ENCODE measurements at regions not wholly inside any gene's neighbourhood (a gene's known extent, or its start where the extent isn't known, plus 50 kb on each side); places are given as distances from the start of the nearest gene placed in this dataset.
"Not testable (repeated sequence)": the region's sequence is repeated elsewhere in the genome, so short reads cannot be mapped to it uniquely, and the experiment has no call there.

DNA sequence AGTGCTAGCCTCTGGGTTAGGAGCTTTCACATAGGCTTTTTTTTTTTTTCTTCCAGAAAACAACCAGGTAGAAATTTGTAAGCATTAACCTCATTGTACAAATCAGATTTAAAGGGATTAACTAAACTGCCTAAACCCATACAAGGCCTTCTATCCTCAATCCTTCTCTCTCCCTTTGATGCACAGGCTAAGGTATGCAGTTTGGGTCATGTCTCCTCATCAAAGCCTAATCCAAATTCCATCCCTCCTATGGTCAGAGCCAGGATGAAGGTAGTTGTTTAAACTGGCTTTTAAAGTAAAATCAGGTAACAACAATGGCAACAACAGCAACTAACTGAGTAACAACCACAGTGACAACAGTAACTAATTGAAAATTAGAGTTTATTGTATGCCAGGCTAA is 115.6 kb upstream of the SOX2 start:
- DNase-seq (no peak), ATAC-seq (ENCODE audit: insufficient read depth, low read depth) (no peak)
- H3K4me1 ChIP-seq (ENCODE audit: insufficient read depth, low read length) = no peaks in the 10 kb centered on the region
- no peak overlapping the region for H3K4me3 ChIP-seq (ENCODE audit: low read depth in 1 of 2, low read length in 2 of 2)
- no peak overlapping the region for H2AFZ ChIP-seq (ENCODE audit: low read depth, low read length)
- H3K79me2 ChIP-seq (ENCODE audit: insufficient read depth, low read length) = no peaks in the 10 kb centered on the region
- H3K9me3 ChIP-seq (ENCODE audit: insufficient read depth, low read length, severe bottlenecking) = no peaks in the 10 kb centered on the region
- no peaks in the 10 kb centered on the region for H4K20me1 ChIP-seq (ENCODE audit: insufficient read depth, low read length)
- H3K27ac ChIP-seq (ENCODE audit: low read length) = no peak overlapping the region
- no peaks in the 10 kb centered on the region for H3K36me3 ChIP-seq (ENCODE audit: insufficient read depth, low read length)
- TF ChIP-seq, protein P1, sequence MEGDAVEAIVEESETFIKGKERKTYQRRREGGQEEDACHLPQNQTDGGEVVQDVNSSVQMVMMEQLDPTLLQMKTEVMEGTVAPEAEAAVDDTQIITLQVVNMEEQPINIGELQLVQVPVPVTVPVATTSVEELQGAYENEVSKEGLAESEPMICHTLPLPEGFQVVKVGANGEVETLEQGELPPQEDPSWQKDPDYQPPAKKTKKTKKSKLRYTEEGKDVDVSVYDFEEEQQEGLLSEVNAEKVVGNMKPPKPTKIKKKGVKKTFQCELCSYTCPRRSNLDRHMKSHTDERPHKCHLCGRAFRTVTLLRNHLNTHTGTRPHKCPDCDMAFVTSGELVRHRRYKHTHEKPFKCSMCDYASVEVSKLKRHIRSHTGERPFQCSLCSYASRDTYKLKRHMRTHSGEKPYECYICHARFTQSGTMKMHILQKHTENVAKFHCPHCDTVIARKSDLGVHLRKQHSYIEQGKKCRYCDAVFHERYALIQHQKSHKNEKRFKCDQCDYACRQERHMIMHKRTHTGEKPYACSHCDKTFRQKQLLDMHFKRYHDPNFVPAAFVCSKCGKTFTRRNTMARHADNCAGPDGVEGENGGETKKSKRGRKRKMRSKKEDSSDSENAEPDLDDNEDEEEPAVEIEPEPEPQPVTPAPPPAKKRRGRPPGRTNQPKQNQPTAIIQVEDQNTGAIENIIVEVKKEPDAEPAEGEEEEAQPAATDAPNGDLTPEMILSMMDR (IDR thresholded peaks at IDR 0.05; ENCODE audit: borderline replicate concordance, extremely low read depth, low read length, poor library complexity, severe bottlenecking) = no peak
- no peak for TF ChIP-seq EZH2 (IDR thresholded peaks at IDR 0.05; ENCODE audit: borderline replicate concordance, low read depth, low read length, severe bottlenecking)
- no peak overlapping the region for H3K4me2 ChIP-seq (ENCODE audit: insufficient read depth, low read length)
- H3K27me3 ChIP-seq (ENCODE audit: insufficient read depth, low read length, poor library complexity) = no peaks in the 10 kb centered on the region
- no peak overlapping the region for H3K9ac ChIP-seq (ENCODE audit: low read depth, low read length)

DNA sequence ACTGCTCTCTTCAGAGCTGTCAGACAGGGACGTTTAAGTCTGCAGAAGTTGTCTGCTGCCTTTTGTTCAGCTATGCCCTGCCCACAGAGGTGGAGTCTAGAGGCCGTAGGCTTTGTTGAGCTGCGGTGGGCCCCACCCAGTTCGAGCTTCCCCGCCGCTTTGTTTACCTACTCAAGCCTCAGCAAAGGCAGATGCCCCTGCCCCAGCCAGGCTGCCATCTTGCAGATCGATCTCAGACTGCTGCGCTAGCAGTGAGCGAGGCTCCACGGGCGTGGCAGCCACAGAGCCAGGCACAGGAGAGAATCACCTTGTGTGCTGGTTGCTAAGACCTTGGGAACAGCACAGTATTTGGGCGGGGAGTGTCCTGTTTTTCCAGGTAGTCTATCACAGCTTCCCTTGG is 120.8 kb upstream of the SOX2 start:
- not testable (repeated sequence) for DNase-seq; H4K20me1 ChIP-seq (ENCODE audit: insufficient read depth, low read length); H2AFZ ChIP-seq (ENCODE audit: low read depth, low read length); H3K79me2 ChIP-seq (ENCODE audit: insufficient read depth, low read length); H3K4me1 ChIP-seq (ENCODE audit: insufficient read depth, low read length); H3K9me3 ChIP-seq (ENCODE audit: insufficient read depth, low read length, severe bottlenecking); H3K9ac ChIP-seq (ENCODE audit: low read depth, low read length); ATAC-seq (ENCODE audit: insufficient read depth, low read depth); H3K27me3 ChIP-seq (ENCODE audit: insufficient read depth, low read length, poor library complexity); H3K4me2 ChIP-seq (ENCODE audit: insufficient read depth, low read length); H3K4me3 ChIP-seq (ENCODE audit: low read depth in 1 of 2, low read length in 2 of 2); H3K36me3 ChIP-seq (ENCODE audit: insufficient read depth, low read length); H3K27ac ChIP-seq (ENCODE audit: low read length)

DNA sequence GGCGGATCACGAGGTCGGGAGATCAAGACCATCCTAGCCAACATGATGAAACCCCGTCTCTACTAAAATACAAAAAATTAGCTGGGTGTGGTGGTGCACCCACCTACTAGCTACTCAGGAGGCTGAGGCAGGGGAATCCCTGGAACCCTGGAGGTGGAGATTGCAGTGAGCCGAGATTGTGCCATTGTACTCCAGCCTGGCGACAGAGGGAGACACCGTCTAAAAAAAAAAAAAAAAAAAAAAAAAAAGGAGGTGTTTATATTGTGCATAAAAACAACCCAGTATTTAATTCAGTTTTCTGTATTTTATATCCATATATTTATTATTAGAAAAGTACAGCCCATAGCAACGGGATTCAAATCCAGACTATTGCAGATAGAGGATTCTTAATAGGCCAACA is 129.1 kb upstream of the SOX2 start:
- no peak overlapping the region for H2AFZ ChIP-seq (ENCODE audit: low read depth, low read length)
- no peaks in the 10 kb centered on the region for H3K79me2 ChIP-seq (ENCODE audit: insufficient read depth, low read length)
- H3K36me3 ChIP-seq (ENCODE audit: insufficient read depth, low read length) = no peaks in the 10 kb centered on the region
- H4K20me1 ChIP-seq (ENCODE audit: insufficient read depth, low read length) = no peaks in the 10 kb centered on the region
- no peak overlapping the region for H3K4me3 ChIP-seq (ENCODE audit: low read depth in 1 of 2, low read length in 2 of 2)
- H3K4me2 ChIP-seq (ENCODE audit: insufficient read depth, low read length) = no peak overlapping the region
- no peaks in the 10 kb centered on the region for H3K4me1 ChIP-seq (ENCODE audit: insufficient read depth, low read length)
- no peak for TF ChIP-seq EZH2 (IDR thresholded peaks at IDR 0.05; ENCODE audit: borderline replicate concordance, low read depth, low read length, severe bottlenecking)
- TF ChIP-seq, protein P1 (IDR thresholded peaks at IDR 0.05; ENCODE audit: borderline replicate concordance, extremely low read depth, low read length, poor library complexity, severe bottlenecking) = no peak
- H3K9ac ChIP-seq (ENCODE audit: low read depth, low read length) = no peak overlapping the region
- no peaks in the 10 kb centered on the region for H3K9me3 ChIP-seq (ENCODE audit: insufficient read depth, low read length, severe bottlenecking)
- H3K27me3 ChIP-seq (ENCODE audit: insufficient read depth, low read length, poor library complexity) = no peaks in the 10 kb centered on the region
- ATAC-seq (ENCODE audit: insufficient read depth, low read depth) (no peak), DNase-seq (no peak)
- no peak overlapping the region for H3K27ac ChIP-seq (ENCODE audit: low read length)

DNA sequence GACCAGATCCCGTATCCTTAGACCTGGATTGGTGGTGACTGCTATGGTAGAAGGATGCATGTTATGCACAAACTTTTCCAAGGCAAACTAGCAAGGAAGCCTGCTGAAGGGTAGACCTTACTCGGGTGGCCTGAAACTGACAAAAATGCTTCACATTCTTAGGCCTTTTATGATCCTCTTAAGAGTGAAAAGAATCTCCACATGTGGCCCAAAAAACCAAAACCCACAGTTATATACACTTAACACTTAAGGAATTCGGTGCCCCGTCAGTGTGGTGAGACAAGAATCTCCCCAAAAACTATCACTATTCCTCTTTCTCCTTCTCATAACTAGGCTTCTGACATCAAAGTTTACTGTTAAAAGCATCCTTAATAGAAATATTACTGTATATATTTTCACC is 130.1 kb upstream of the SOX2 start:
- H4K20me1 ChIP-seq (ENCODE audit: insufficient read depth, low read length) = no peaks in the 10 kb centered on the region
- H3K9me3 ChIP-seq (ENCODE audit: insufficient read depth, low read length, severe bottlenecking) = no peaks in the 10 kb centered on the region
- H3K4me3 ChIP-seq (ENCODE audit: low read depth in 1 of 2, low read length in 2 of 2) = no peak overlapping the region
- no peaks in the 10 kb centered on the region for H3K36me3 ChIP-seq (ENCODE audit: insufficient read depth, low read length)
- H3K9ac ChIP-seq (ENCODE audit: low read depth, low read length) = no peak overlapping the region
- ATAC-seq (ENCODE audit: insufficient read depth, low read depth) = no peak
- no peak overlapping the region for H2AFZ ChIP-seq (ENCODE audit: low read depth, low read length)
- no peak overlapping the region for H3K4me2 ChIP-seq (ENCODE audit: insufficient read depth, low read length)
- H3K79me2 ChIP-seq (ENCODE audit: insufficient read depth, low read length) = no peaks in the 10 kb centered on the region
- no peaks in the 10 kb centered on the region for H3K4me1 ChIP-seq (ENCODE audit: insufficient read depth, low read length)
- DNase-seq = no peak
- H3K27me3 ChIP-seq (ENCODE audit: insufficient read depth, low read length, poor library complexity) = no peaks in the 10 kb centered on the region
- H3K27ac ChIP-seq (ENCODE audit: low read length) = no peak overlapping the region
- no peak for TF ChIP-seq EZH2 (IDR thresholded peaks at IDR 0.05; ENCODE audit: borderline replicate concordance, low read depth, low read length, severe bottlenecking)
- TF ChIP-seq, protein P1 (IDR thresholded peaks at IDR 0.05; ENCODE audit: borderline replicate concordance, extremely low read depth, low read length, poor library complexity, severe bottlenecking) = no peak
